ENCODE measurements at regions not wholly inside any gene's neighbourhood (a gene's known extent, or its start where the extent isn't known, plus 50 kb on each side); places are given as distances from the start of the nearest gene placed in this dataset.

- no peak for TF ChIP-seq NANOG (IDR thresholded peaks at IDR 0.05; ENCODE audit: borderline replicate concordance)
- no peak for TF ChIP-seq ZNF114 (CRISPR knock-in tag; IDR thresholded peaks at IDR 0.05)
- TF ChIP-seq STAT1 (IDR thresholded peaks at IDR 0.05; ENCODE audit: unreplicated experiment): no peak
Measured at GRCh38 chr11:26158251-26158650, 173.7 kb upstream of the ANO3 start (continued).

- no peak for ATAC-seq
- H3K4me2 ChIP-seq: no peak overlapping the region
Measured at GRCh38 chr11:26162291-26162690, 169.6 kb upstream of the ANO3 start.

GRCh38 chr11:26186389-26186788 is 145.5 kb upstream of the ANO3 start:
- Histone ChIP-seq H3K4me3 (no peak overlapping the region), H3K36me3 (ENCODE audit: insufficient read depth) (no peaks in the 10 kb centered on the region), H3K79me2 (replicated peaks; ENCODE audit: insufficient read depth) (no peaks in the 10 kb centered on the region), H3K4me1 (ENCODE audit: insufficient read depth) (no peaks in the 10 kb centered on the region), H4K20me1 (replicated peaks; ENCODE audit: insufficient read depth) (no peaks in the 10 kb centered on the region), H3K27me3 (ENCODE audit: insufficient read depth) (no peaks in the 10 kb centered on the region), H3F3A (replicated peaks; ENCODE audit: low read depth) (no peaks in the 10 kb centered on the region), H3K27ac (ENCODE audit: low read depth) (no peak overlapping the region), H3K9me2 (ENCODE audit: insufficient read depth) (no peaks in the 10 kb centered on the region), H2AFZ (no peak overlapping the region), H3K4me2 (no peak overlapping the region)
- H3K4me3 Mint-ChIP-seq: no peak overlapping the region
- TF ChIP-seq REST (IDR thresholded peaks at IDR 0.05; ENCODE audit: unreplicated experiment): no peak
- H3K9me3 Mint-ChIP-seq: no peaks in the 10 kb centered on the region
- DNase-seq (ENCODE audit: low spot score): no peak
- ATAC-seq: no peak
- no peak overlapping the region for H3K27ac Mint-ChIP-seq
- H3K27me3 Mint-ChIP-seq (ENCODE audit: insufficient read depth, low read depth, poor library complexity): no peaks in the 10 kb centered on the region
- H3K36me3 Mint-ChIP-seq (ENCODE audit: low read depth): no peaks in the 10 kb centered on the region
- no peaks in the 10 kb centered on the region for H3K4me1 Mint-ChIP-seq

More at GRCh38 chr11:26162291-26162690, 169.6 kb upstream of the ANO3 start:
- no peaks in the 10 kb centered on the region for H3F3A ChIP-seq (replicated peaks; ENCODE audit: low read depth)
- no peak overlapping the region for H2AFZ ChIP-seq
- H3K27ac ChIP-seq (ENCODE audit: low read depth): no peak overlapping the region
- Mint-ChIP-seq H3K4me1 (peaks cover 22% of the 10 kb centered on the region), H3K27me3 (ENCODE audit: insufficient read depth, low read depth, poor library complexity) (peaks cover 3% of the 10 kb centered on the region), H3K4me3 (no peak overlapping the region), H3K9me3 (no peaks in the 10 kb centered on the region), H3K36me3 (ENCODE audit: low read depth) (no peaks in the 10 kb centered on the region), H3K27ac (no peak overlapping the region)
- H3K27me3 ChIP-seq (ENCODE audit: insufficient read depth): no peaks in the 10 kb centered on the region
- H3K79me2 ChIP-seq (replicated peaks; ENCODE audit: insufficient read depth): no peaks in the 10 kb centered on the region
- no peaks in the 10 kb centered on the region for H4K20me1 ChIP-seq (replicated peaks; ENCODE audit: insufficient read depth)
- no peak for TF ChIP-seq EZH2 (IDR thresholded peaks at IDR 0.05; ENCODE audit: low read depth, unreplicated experiment)
- TF ChIP-seq NANOG (IDR thresholded peaks at IDR 0.05; ENCODE audit: borderline replicate concordance): no peak
- TF ChIP-seq ETS1 (IDR thresholded peaks at IDR 0.05): no peak
- TF ChIP-seq EZH2phosphoT487 (IDR thresholded peaks at IDR 0.05; ENCODE audit: unreplicated experiment): no peak
- no peak for TF ChIP-seq CTCF (conservative IDR thresholded peaks at IDR 0.05; ENCODE audit: low read depth in 2 of 2)
- TF ChIP-seq STAT1 (IDR thresholded peaks at IDR 0.05; ENCODE audit: unreplicated experiment): no peak
- no peak for TF ChIP-seq JUNB (IDR thresholded peaks at IDR 0.05; ENCODE audit: unreplicated experiment)
- no peaks in the 10 kb centered on the region for H3K36me3 ChIP-seq (ENCODE audit: insufficient read depth)
- H3K4me1 ChIP-seq (ENCODE audit: insufficient read depth): peaks cover 18% of the 10 kb centered on the region
- no peak overlapping the region for H3K4me3 ChIP-seq
- H3K9me2 ChIP-seq (ENCODE audit: insufficient read depth): no peaks in the 10 kb centered on the region
- no peak for DNase-seq (ENCODE audit: low spot score)

All from GM23338 (cell line).